Right atrium auricular region (tissue), 2 donors: ENCODE measurements at regions not wholly inside any gene's neighbourhood (a gene's known extent, or its start where the extent isn't known, plus 50 kb on each side); places are given as distances from the start of the nearest gene placed in this dataset.

Experiments
- DNase-seq: peaks from one replicate; pipeline ENCODE4 v3.0.0-alpha.2; 2019; ENCODE audit warnings: low spot score
- H3K27ac ChIP-seq, 2 donors: fragments of 200-600 bp; sonication (generic); 1 replicate in 1 of 2; 2 replicates in 1 of 2; pipeline ENCODE4 v1.5.1; 2016 to 2019
- H3K27me3 ChIP-seq, 2 donors: fragments of 200-600 bp; sonication (generic); one replicate each; pipeline versions ENCODE4 v1.5.1 to v1.6.0; 2017 to 2019
- H3K36me3 ChIP-seq: fragments of 200-600 bp; sonication (generic); one replicate; pipeline ENCODE4 v1.5.1; 2016
- H3K4me1 ChIP-seq, 2 donors: fragments of 200-600 bp; sonication (generic); one replicate each; pipeline versions ENCODE4 v1.5.1 to v1.6.0; 2017 to 2019
- H3K4me3 ChIP-seq, 2 donors: fragments of 200-600 bp; sonication (generic); 1 replicate in 1 of 2; 2 replicates in 1 of 2; pipeline ENCODE4 v1.5.1; 2017 to 2019; ENCODE audit warnings: mild to moderate bottlenecking in 1 of 2, moderate library complexity in 1 of 2
- H3K9me3 ChIP-seq, 2 donors: fragments of 200-600 bp; sonication (generic); one replicate each; pipeline ENCODE4 v1.5.1; 2019
- TF ChIP-seq, protein P1 (sequence below), 2 donors: fragments of 200-600 bp; sonication (generic); IDR thresholded peaks; one replicate each; pipeline ENCODE4 v1.5.1; 2019; ENCODE audit warnings: antibody characterized with exemption in 2 of 2

DNA sequence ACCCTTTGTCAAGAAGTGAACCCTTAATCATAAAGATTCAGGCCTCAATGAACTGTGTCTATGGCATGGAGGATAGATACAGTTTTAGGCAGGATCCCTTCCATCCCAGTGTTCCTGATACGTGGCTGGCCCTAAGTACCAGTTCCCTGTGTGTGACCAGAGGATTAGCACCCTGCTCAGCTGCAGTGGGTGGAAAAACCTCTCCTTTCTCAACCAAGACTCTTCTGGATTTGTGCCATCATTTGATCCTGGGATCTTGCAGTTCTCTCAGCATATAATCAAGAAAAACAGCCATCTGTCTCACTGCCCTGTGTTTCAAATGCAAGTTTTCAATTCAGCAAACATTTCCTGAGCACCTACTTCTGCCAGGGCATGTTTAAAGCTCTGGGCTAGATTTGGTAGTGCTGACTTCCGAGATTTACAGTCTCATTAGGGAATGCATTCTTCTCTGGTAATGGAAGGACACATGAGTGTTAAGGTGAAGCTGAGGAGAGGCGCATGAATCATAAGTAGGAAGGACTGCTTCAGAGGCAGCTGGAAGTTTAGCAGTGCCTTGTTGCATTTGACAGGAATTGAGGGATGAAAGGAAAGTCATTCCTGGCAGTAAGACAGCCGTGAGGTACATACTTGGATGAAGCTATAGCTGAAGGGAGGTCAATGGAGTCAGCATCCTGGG lies 388.3 kb downstream of the MFSD1 start:
- TF ChIP-seq, protein P1, sequence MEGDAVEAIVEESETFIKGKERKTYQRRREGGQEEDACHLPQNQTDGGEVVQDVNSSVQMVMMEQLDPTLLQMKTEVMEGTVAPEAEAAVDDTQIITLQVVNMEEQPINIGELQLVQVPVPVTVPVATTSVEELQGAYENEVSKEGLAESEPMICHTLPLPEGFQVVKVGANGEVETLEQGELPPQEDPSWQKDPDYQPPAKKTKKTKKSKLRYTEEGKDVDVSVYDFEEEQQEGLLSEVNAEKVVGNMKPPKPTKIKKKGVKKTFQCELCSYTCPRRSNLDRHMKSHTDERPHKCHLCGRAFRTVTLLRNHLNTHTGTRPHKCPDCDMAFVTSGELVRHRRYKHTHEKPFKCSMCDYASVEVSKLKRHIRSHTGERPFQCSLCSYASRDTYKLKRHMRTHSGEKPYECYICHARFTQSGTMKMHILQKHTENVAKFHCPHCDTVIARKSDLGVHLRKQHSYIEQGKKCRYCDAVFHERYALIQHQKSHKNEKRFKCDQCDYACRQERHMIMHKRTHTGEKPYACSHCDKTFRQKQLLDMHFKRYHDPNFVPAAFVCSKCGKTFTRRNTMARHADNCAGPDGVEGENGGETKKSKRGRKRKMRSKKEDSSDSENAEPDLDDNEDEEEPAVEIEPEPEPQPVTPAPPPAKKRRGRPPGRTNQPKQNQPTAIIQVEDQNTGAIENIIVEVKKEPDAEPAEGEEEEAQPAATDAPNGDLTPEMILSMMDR (IDR thresholded peaks at IDR 0.05), result no peak
- Histone ChIP-seq H3K36me3 (no peaks in the 10 kb centered on the region), H3K27me3 (no peaks in the 10 kb centered on the region), H3K4me3 (no peak overlapping the region), H3K27ac (no peak overlapping the region), H3K4me1 (peaks cover 0 to 6% of the 10 kb centered on the region in 2 donors), H3K9me3 (no peaks in the 10 kb centered on the region)
- no peak for DNase-seq

DNA sequence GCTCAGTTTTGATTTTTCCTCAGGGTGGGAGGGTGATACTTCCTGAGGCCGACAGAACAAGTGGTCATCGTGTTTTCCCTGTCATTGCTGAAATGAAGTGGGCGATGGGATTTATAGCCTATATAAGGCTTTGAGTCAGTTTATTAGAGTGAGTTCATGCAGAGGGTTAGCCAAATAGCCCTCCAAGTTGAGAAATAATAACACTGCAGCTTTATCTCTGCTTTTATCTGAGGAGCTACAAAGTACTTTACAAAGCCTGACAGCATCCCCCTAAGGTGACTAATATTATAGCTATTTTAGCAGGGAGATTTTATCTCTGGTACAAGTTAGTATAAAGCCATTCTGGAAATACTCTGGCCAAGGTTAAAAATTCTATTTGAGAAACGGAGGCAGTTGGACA lies 389.6 kb downstream of the MFSD1 start:
- TF ChIP-seq, protein P1 (IDR thresholded peaks at IDR 0.05), result no peak
- H3K36me3 ChIP-seq, result no peaks in the 10 kb centered on the region

DNA sequence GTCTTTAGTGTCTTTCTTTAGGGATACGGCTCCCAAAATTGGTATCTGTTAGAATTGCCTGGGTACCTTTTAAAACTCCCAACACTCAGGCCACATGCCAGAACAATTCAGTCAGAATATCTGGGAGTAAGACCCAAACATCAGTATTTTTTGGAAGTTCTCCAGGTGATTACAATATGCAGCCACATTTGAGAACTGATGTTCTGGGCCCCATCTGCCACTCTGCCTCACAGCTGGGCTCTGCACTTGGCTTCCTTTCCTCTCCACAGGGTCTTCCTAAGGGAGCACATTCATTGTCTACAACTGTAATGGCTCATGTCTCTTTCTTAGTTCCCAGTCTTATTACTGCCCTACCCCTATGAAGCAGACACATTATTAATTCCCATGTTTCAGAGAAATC lies 394.5 kb downstream of the MFSD1 start:
- TF ChIP-seq, protein P1 (IDR thresholded peaks at IDR 0.05), result no peak
- Histone ChIP-seq H3K9me3 (peaks cover 0 to 14% of the 10 kb centered on the region in 2 donors), H3K27me3 (no peaks in the 10 kb centered on the region), H3K27ac (no peak overlapping the region), H3K4me3 (no peak overlapping the region), H3K36me3 (no peaks in the 10 kb centered on the region), H3K4me1 (no peaks in the 10 kb centered on the region)
- DNase-seq, result no peak

More for the DNA sequence above, 389.6 kb downstream of the MFSD1 start:
- Histone ChIP-seq H3K27ac (no peak overlapping the region), H3K9me3 (no peaks in the 10 kb centered on the region), H3K4me1 (peaks cover 0 to 3% of the 10 kb centered on the region in 2 donors), H3K27me3 (no peaks in the 10 kb centered on the region), H3K4me3 (no peak overlapping the region)
- no peak for DNase-seq

DNA sequence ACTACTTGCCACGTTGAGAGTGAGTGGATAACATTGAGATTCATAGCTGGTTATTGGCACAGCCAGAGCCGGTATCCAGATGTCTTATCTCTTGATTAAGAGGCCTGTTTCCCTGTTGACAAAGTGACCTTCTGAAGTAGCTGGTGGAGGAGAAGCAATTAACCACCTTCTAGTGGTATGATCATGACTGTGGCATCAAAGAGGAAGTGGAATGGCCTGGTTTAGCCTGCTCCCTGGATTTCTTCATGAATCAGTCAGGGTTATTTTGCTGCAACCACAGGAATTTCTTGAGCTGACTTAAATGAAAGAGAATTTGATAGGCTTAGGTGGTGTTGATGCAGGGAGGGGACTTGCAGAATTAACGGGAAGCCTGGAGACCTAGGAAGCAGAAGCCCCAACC lies 398.3 kb downstream of the MFSD1 start:
- Histone ChIP-seq H3K36me3 (no peaks in the 10 kb centered on the region), H3K27me3 (no peaks in the 10 kb centered on the region), H3K4me1 (no peaks in the 10 kb centered on the region), H3K27ac (no peak overlapping the region), H3K4me3 (no peak overlapping the region), H3K9me3 (peaks cover 0 to 14% of the 10 kb centered on the region in 2 donors)
- TF ChIP-seq, protein P1 (IDR thresholded peaks at IDR 0.05), result no peak
- DNase-seq, result no peak

DNA sequence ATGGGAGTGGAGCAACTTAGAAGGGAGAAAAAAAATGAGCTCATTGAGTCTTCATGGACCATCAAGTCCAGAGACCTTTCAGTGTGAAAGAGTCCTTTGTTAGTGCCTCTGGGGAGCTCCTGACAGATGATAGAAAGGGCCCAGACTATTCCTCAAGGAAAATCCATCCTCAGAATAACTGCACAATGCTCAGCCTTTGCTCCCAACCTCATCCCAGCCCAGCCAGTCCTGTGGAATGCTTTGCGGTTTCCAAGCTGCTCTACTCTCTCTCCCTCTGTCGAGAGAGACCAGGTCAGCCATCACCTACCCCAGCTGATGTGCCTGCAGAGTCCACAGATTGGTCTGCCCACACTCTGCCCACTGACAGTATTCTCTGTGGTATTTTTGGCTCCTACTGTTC lies 406.2 kb downstream of the MFSD1 start:
- no peak overlapping the region for H3K27ac ChIP-seq
- no peaks in the 10 kb centered on the region for H3K4me1 ChIP-seq
- H3K4me3 ChIP-seq, result no peak overlapping the region
- TF ChIP-seq, protein P1 (IDR thresholded peaks at IDR 0.05), result no peak
- H3K27me3 ChIP-seq, result no peaks in the 10 kb centered on the region
- H3K9me3 ChIP-seq, result no peaks in the 10 kb centered on the region
- H3K36me3 ChIP-seq, result no peaks in the 10 kb centered on the region
- no peak for DNase-seq

DNA sequence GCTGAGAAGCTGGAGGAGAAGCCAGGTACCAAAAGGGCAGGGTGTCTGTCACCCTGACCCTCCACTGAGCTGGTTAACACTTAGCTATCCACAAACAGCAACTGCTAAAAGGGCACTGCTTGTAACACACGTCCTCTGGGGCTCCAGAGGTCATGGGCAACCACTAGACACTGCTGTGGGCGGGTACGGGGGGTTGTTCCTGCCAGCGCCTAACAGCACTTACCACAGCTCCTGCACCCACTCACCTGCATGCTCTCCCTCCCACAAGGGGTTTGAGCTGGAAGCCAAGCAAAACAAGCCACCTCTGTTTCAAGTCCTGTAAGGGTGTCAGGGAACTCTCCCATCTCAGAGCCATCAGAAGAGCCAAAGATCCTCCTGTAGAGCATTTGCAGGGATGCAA lies 407.6 kb downstream of the MFSD1 start:
- TF ChIP-seq, protein P1 (IDR thresholded peaks at IDR 0.05), result no peak
- Histone ChIP-seq H3K4me1 (no peaks in the 10 kb centered on the region), H3K27me3 (no peaks in the 10 kb centered on the region), H3K36me3 (no peaks in the 10 kb centered on the region), H3K4me3 (no peak overlapping the region), H3K9me3 (no peaks in the 10 kb centered on the region), H3K27ac (no peak overlapping the region)
- no peak for DNase-seq
